ENCODE measurements at regions not wholly inside any gene's neighbourhood (a gene's known extent, or its start where the extent isn't known, plus 50 kb on each side); places are given as distances from the start of the nearest gene placed in this dataset.

GRCh38 chr18:75521816-75522215 is 94.3 kb upstream of the SMIM21 start:
- H3K4me1 Mint-ChIP-seq, result no peaks in the 10 kb centered on the region
- Histone ChIP-seq H3K4me1 (ENCODE audit: control insufficient read depth, insufficient read depth, low read length) (no peaks in the 10 kb centered on the region), H3K9me3 (ENCODE audit: control insufficient read depth, low read length) (no peaks in the 10 kb centered on the region), H3K4me3 (ENCODE audit: low read length) (no peak overlapping the region), H3K27ac (ENCODE audit: low read depth, low read length) (no peak overlapping the region), H3K9ac (ENCODE audit: extremely low read depth, low read length, poor library complexity, severe bottlenecking) (no peak overlapping the region), H3K27me3 (ENCODE audit: control insufficient read depth, insufficient read depth, low read length, poor library complexity, severe bottlenecking) (no peaks in the 10 kb centered on the region), H3K36me3 (ENCODE audit: control insufficient read depth, insufficient read depth, low read length) (no peaks in the 10 kb centered on the region)
- no peak for TF ChIP-seq CTCF (conservative IDR thresholded peaks at IDR 0.05)
- H3K27ac Mint-ChIP-seq, result peak overlapping the region; percentile 37
- no peak for DNase-seq
- 91 to 93% methylated on average over 7 to 12 of the region's 12 CpGs for WGBS, 2 experiments (ENCODE audit: insufficient coverage in 1 of 2, insufficient read length in 1 of 2)
- no peak overlapping the region for H3K4me3 Mint-ChIP-seq
- H3K27me3 Mint-ChIP-seq (ENCODE audit: insufficient read depth), result no peaks in the 10 kb centered on the region
- H3K9me3 Mint-ChIP-seq, result no peaks in the 10 kb centered on the region
- H3K36me3 Mint-ChIP-seq (ENCODE audit: low read depth), result no peaks in the 10 kb centered on the region

GRCh38 chr18:75518007-75518406 is 90.5 kb upstream of the SMIM21 start:
- Mint-ChIP-seq H3K36me3 (ENCODE audit: low read depth) (no peaks in the 10 kb centered on the region), H3K4me1 (no peaks in the 10 kb centered on the region), H3K9me3 (peaks cover 2% of the 10 kb centered on the region), H3K27me3 (ENCODE audit: insufficient read depth) (no peaks in the 10 kb centered on the region), H3K4me3 (no peak overlapping the region), H3K27ac (no peak overlapping the region)
- H3K4me3 ChIP-seq (ENCODE audit: low read length), result no peak overlapping the region
- TF ChIP-seq CTCF (conservative IDR thresholded peaks at IDR 0.05), result no peak
- no peak overlapping the region for H3K27ac ChIP-seq (ENCODE audit: low read depth, low read length)
- peaks cover 4% of the 10 kb centered on the region for H3K9me3 ChIP-seq (ENCODE audit: control insufficient read depth, low read length)
- WGBS, 2 experiments (ENCODE audit: insufficient coverage in 1 of 2, insufficient read length in 1 of 2), result 93 to 100% methylated on average over 2 to 3 of the region's 3 CpGs
- H3K4me1 ChIP-seq (ENCODE audit: control insufficient read depth, insufficient read depth, low read length), result no peaks in the 10 kb centered on the region
- DNase-seq, result no peak
- no peaks in the 10 kb centered on the region for H3K36me3 ChIP-seq (ENCODE audit: control insufficient read depth, insufficient read depth, low read length)
- H3K9ac ChIP-seq (ENCODE audit: extremely low read depth, low read length, poor library complexity, severe bottlenecking), result no peak overlapping the region
- H3K27me3 ChIP-seq (ENCODE audit: control insufficient read depth, insufficient read depth, low read length, poor library complexity, severe bottlenecking), result no peaks in the 10 kb centered on the region

GRCh38 chr18:75517286-75517685 is 89.8 kb upstream of the SMIM21 start:
- peaks cover 9% of the 10 kb centered on the region for H3K9me3 ChIP-seq (ENCODE audit: control insufficient read depth, low read length)
- no peaks in the 10 kb centered on the region for H3K36me3 ChIP-seq (ENCODE audit: control insufficient read depth, insufficient read depth, low read length)
- no peaks in the 10 kb centered on the region for H3K4me1 ChIP-seq (ENCODE audit: control insufficient read depth, insufficient read depth, low read length)
- H3K9me3 Mint-ChIP-seq, result peaks cover 8% of the 10 kb centered on the region
- no peak for TF ChIP-seq CTCF (conservative IDR thresholded peaks at IDR 0.05)
- H3K4me3 Mint-ChIP-seq, result no peak overlapping the region
- no peaks in the 10 kb centered on the region for H3K27me3 Mint-ChIP-seq (ENCODE audit: insufficient read depth)
- no peak overlapping the region for H3K27ac ChIP-seq (ENCODE audit: low read depth, low read length)
- H3K36me3 Mint-ChIP-seq (ENCODE audit: low read depth), result no peaks in the 10 kb centered on the region
- H3K4me1 Mint-ChIP-seq, result no peaks in the 10 kb centered on the region
- H3K9ac ChIP-seq (ENCODE audit: extremely low read depth, low read length, poor library complexity, severe bottlenecking), result no peak overlapping the region
- DNase-seq, result no peak
- no peak overlapping the region for H3K27ac Mint-ChIP-seq
- no peaks in the 10 kb centered on the region for H3K27me3 ChIP-seq (ENCODE audit: control insufficient read depth, insufficient read depth, low read length, poor library complexity, severe bottlenecking)
- no peak overlapping the region for H3K4me3 ChIP-seq (ENCODE audit: low read length)
- 88 to 89% methylated on average over 3 of the region's 3 CpGs for WGBS, 2 experiments (ENCODE audit: insufficient coverage in 1 of 2, insufficient read length in 1 of 2)

Measured in endodermal cell (in vitro differentiated cells).